ENCODE measurements at regions not wholly inside any gene's neighbourhood (a gene's known extent, or its start where the extent isn't known, plus 50 kb on each side); places are given as distances from the start of the nearest gene placed in this dataset.
"Not testable (repeated sequence)": the region's sequence is repeated elsewhere in the genome, so short reads cannot be mapped to it uniquely, and the experiment has no call there.

GRCh38 chr9:88837731-88838130 lies 153.5 kb upstream of the S1PR3 start:
- no peak for TF ChIP-seq CTCF (IDR thresholded peaks at IDR 0.05; ENCODE audit: insufficient read depth, low read length, missing control alignments)
- no peak for DNase-seq (ENCODE audit: low read depth, low spot score)
- POLR2A ChIA-PET = no interaction called here
- H3K4me3 ChIP-seq (ENCODE audit: low read depth, low read length) = no peak overlapping the region
- CTCF ChIA-PET = no interaction called here

GRCh38 chr9:88849878-88850277 lies 141.4 kb upstream of the S1PR3 start:
- POLR2A ChIA-PET, CTCF ChIA-PET: not testable (repeated sequence)

GRCh38 chr9:88852794-88853193 lies 138.5 kb upstream of the S1PR3 start:
- no peak overlapping the region for H3K4me3 ChIP-seq (ENCODE audit: low read depth, low read length)
- CTCF ChIA-PET = no interaction called here
- TF ChIP-seq CTCF (IDR thresholded peaks at IDR 0.05; ENCODE audit: insufficient read depth, low read length, missing control alignments) = no peak
- POLR2A ChIA-PET = no interaction called here
- DNase-seq (ENCODE audit: low read depth, low spot score) = peak; percentile 52

More at GRCh38 chr9:88849878-88850277, 141.4 kb upstream of the S1PR3 start:
- H3K4me3 ChIP-seq (ENCODE audit: low read depth, low read length); DNase-seq (ENCODE audit: low read depth, low spot score): not testable (repeated sequence)

GRCh38 chr9:88870627-88871026 lies 120.6 kb upstream of the S1PR3 start:
- ChIA-PET CTCF (no interaction called here), POLR2A (no interaction called here)
- DNase-seq (ENCODE audit: low read depth, low spot score) = no peak
- TF ChIP-seq CTCF (IDR thresholded peaks at IDR 0.05; ENCODE audit: insufficient read depth, low read length, missing control alignments) = no peak
- no peak overlapping the region for H3K4me3 ChIP-seq (ENCODE audit: low read depth, low read length)

GRCh38 chr9:88871669-88872068 lies 119.6 kb upstream of the S1PR3 start:
- CTCF ChIA-PET = no interaction called here
- DNase-seq (ENCODE audit: low read depth, low spot score) = no peak
- no peak overlapping the region for H3K4me3 ChIP-seq (ENCODE audit: low read depth, low read length)
- no peak for TF ChIP-seq CTCF (IDR thresholded peaks at IDR 0.05; ENCODE audit: insufficient read depth, low read length, missing control alignments)
- POLR2A ChIA-PET = no interaction called here

GRCh38 chr9:88872192-88872946 lies 118.9 kb upstream of the S1PR3 start:
- no peak for DNase-seq (ENCODE audit: low read depth, low spot score)
- no peak overlapping the region for H3K4me3 ChIP-seq (ENCODE audit: low read depth, low read length)
- CTCF ChIA-PET = no interaction called here
- no peak for TF ChIP-seq CTCF (IDR thresholded peaks at IDR 0.05; ENCODE audit: insufficient read depth, low read length, missing control alignments)
- POLR2A ChIA-PET = no interaction called here

GRCh38 chr9:88873635-88874034 lies 117.6 kb upstream of the S1PR3 start:
- H3K4me3 ChIP-seq (ENCODE audit: low read depth, low read length) = no peak overlapping the region
- ChIA-PET POLR2A (no interaction called here), CTCF (interaction anchor here (1.6 kb wide), 1 partner anchor 86 kb away, joined by 3 read pairs; no protein-coding TSS in a partner anchor)
- no peak for DNase-seq (ENCODE audit: low read depth, low spot score)
- TF ChIP-seq CTCF (IDR thresholded peaks at IDR 0.05; ENCODE audit: insufficient read depth, low read length, missing control alignments) = no peak

Data from AG04449 (cell line).